ENCODE measurements at regions not wholly inside any gene's neighbourhood (a gene's known extent, or its start where the extent isn't known, plus 50 kb on each side); places are given as distances from the start of the nearest gene placed in this dataset.
"Not testable (repeated sequence)": the region's sequence is repeated elsewhere in the genome, so short reads cannot be mapped to it uniquely, and the experiment has no call there.

GRCh38 chr2:5195636-5196035 is 496.5 kb upstream of the SOX11 start:
- DNase-seq = no peak

DNA sequence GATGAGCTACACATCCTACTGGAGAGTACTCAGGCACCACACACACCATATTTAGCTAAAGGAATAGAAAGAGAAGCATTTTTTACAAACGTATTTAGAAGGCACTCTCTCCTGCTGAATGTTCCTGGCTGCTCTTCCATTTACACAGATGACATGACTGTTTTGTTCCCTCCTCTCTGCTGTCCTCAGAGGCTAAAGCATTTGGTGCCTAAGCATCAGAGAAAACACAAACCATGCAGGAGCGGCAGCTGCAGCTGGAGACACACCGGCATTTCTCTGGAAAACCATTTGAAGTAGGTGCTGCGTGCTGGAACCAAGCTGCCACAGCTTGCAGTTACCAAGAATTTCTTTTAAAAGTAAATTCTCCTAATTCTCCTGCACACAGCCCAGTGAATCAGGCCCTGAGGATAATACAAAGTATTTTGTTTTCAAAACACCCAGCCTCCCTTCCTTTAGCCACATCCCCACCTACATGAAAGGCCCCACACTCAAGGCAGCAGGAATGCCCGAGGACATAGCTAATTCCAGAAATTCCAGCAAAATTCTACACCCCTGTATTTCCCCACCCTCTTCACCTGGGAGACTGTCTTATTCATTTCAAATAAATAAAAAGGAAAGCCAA is 488.9 kb upstream of the SOX11 start:
- DNase-seq = peak; percentile 60

- DNase-seq = not testable (repeated sequence)
Observed at GRCh38 chr2:5206742-5207141, 485.4 kb upstream of the SOX11 start.

DNA sequence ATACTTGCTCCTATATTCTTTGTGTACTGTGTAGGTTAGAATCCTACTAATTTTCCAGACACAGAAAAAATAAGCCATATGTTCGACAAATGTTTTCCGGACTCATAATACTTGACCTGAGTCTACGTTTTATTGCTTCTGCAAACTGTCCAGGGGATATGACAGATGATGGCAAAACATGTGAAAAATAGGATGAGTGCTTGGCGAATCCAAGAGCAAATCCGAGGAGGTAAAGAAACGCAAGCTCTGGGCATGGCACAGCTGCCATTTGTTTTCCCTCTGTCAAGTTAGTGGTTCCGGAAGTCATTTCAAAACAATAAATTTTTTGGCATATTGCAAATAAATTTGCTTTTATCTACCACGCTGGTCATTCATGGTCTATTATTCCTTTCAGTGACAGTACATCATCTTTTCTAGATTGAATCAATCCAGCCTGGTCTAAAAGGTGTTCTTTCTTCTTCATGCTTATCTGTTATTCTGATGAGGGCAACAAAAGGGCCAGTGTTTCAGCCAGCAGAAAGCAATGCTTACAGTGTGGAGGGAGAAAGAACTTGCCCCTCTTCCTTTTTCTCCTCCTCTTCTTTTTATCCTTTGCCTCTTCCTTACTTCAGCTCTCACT is 476.1 kb upstream of the SOX11 start:
- DNase-seq = peak; percentile 78

GRCh38 chr2:5227062-5227699 is 465.0 kb upstream of the SOX11 start:
- no peak for DNase-seq

- no peak for DNase-seq
Observed at GRCh38 chr2:5229574-5229973, 462.6 kb upstream of the SOX11 start.

DNA sequence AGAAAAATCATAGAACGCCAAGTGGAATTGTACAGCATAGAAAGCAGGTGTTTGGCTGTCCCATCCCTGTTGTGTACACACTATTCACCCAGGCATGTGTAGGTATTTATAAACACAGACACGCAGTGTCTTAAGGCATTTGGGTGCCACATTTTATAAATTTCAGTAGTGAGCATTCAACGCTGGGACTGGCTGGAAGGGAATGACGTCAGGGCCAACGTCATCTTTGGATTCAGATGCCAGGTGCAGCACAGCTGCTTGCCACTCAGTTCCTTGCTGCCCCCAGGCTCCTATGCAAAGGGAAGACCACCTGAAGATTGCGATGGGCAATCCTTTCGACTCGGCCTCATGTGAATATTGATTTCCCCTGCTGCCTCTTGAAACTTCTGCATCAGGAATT is 461.7 kb upstream of the SOX11 start:
- DNase-seq = peak; percentile 18

- DNase-seq = no peak
Observed at GRCh38 chr2:5230855-5231254, 461.3 kb upstream of the SOX11 start.

DNA sequence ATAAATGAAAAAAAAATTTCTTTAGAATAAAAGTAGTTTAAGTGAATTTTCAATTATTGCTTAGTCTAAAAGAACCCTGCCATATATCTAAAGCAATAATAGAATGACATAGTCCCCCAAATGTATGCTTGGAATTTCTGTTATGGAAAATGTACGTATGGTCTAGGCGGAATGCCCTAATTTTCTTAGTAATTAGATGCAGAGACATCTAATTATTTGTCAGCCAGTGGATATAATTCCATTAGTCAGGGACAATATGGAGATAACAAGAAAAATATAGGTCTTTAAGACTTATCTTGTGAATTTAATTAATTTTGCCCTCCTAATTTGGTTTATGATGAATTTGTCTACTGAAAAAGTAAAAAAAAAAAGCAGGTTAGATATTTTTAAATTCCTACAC is 460.9 kb upstream of the SOX11 start:
- no peak for DNase-seq

GRCh38 chr2:5234563-5234962 is 457.6 kb upstream of the SOX11 start:
- no peak for DNase-seq

GRCh38 chr2:5235701-5236100 is 456.5 kb upstream of the SOX11 start:
- DNase-seq = no peak

DNA sequence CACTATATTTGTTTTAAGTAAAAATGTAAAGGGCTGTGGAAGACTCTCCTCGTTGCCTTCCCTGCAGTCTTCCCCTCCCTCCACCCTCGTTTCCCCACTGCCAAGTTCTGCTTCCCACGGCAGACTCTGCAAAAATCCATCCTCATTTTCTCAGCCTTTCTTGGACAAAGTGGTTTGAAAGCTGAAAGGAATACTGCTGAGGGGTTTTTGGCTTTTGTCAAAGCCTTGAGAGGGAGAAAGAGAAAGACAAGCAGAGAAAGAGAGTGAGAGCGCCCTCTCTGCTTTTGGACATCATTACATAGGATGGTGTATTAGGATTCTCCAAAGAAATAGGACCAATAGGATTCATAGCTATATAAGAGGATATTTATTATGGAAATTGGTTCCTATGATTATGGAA is 455.9 kb upstream of the SOX11 start:
- no peak for DNase-seq

- no peak for DNase-seq
Observed at GRCh38 chr2:5242751-5243150, 449.4 kb upstream of the SOX11 start.

DNA sequence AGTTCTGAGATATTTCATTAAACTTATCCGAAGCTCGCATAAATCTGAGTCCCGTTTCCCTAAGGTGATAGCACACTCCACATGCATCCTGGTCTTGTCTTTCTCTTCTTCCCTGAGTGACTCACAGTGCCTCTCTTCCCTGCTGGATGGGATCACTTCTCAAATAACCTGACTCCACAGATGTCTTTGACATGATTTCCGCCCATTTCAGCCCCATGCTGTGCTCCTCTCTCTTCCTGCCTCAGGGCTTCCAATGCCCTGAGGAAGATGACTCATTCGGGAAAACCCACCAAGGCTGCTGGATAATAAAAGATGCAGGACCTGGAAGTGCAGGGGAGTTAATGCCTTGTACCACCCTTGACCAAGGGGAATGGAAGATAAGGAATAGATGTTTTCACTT is 441.7 kb upstream of the SOX11 start:
- DNase-seq = no peak

DNA sequence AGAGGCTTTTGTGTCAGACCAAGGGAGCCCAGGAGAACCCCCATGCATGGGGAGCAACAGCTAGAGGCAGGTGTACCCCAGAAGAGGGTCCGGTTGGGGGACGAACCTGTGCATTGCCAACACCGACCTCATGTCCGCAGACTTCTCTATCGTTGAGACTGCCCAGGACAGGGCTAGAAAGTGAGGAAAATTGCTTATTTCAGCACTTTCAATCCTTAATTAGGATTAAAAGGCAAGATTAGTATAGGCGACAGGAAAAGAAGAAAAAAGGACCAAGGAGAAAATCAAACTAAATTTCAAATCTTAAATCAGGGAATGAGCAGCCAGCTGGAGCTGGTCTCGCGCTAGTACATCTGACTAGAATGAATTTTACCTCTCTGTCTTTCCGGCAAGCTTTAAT is 438.9 kb upstream of the SOX11 start:
- no peak for DNase-seq

GRCh38 chr2:5254791-5255332 is 437.3 kb upstream of the SOX11 start:
- no peak for DNase-seq

DNA sequence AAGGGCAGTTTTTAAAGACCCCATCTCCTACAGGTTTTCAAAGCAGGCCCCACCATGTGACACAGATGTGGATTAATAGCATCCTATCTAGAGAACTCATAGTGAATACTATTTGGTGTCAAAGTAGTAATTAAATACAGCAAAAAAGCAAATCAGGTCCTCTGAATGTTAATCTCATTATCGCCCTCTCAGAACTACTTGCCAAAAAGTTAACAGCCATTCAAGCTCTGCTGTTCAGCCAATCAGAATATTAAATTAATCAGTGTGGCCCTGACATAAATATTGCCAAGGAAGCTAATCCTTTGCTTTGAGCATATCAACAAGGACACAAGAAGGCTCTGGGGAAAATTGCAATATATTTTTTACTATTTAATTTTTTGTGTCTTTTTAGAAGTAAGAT is 428.9 kb upstream of the SOX11 start:
- no peak for DNase-seq

- no peak for DNase-seq
Observed at GRCh38 chr2:5264361-5264760, 427.8 kb upstream of the SOX11 start.

GRCh38 chr2:5285061-5285460 is 407.1 kb upstream of the SOX11 start:
- no peak for DNase-seq

DNA sequence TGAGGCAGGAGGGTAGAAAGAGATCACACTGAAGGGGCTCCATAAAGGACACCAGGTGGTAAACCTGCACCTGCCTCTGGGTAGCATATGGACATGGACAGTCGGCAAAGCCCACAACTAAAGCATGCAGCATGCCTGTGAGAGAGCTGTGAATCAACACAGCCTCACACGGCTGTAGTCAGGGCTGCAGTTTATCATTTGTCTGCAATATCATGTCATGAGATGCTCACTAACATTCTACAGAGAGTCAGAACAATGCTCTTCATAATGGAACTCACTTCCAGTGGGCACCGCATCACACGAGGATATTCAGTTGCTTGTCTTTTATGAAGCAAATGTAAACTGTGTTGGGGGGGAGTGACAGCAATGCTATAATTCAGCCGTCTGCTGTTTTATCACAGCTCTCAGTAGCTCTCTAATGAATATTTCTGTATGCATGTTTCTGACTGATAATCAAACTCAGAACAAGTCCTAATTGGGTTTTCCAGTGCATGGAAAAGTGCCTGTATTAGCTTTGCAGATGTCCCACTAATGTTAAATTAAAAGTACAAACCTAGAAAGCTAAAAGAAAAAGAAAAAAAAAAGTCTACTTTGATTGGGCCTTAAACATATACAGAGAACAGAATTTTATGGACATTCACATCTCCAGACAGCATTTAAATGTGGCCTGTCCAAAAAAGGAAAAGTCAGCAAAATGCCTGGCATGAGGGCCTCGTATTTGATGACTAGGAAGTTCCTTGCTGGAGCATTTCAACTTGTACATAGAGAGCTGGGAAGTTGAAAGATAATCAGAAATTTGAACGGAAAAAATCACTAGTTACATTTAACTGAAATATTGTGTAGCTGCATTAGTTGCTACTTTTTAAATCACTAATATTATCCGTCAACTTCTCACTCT is 406.1 kb upstream of the SOX11 start:
- DNase-seq = peak; percentile 61

- DNase-seq = no peak
Observed at GRCh38 chr2:5287558-5288334, 404.4 kb upstream of the SOX11 start.

DNA sequence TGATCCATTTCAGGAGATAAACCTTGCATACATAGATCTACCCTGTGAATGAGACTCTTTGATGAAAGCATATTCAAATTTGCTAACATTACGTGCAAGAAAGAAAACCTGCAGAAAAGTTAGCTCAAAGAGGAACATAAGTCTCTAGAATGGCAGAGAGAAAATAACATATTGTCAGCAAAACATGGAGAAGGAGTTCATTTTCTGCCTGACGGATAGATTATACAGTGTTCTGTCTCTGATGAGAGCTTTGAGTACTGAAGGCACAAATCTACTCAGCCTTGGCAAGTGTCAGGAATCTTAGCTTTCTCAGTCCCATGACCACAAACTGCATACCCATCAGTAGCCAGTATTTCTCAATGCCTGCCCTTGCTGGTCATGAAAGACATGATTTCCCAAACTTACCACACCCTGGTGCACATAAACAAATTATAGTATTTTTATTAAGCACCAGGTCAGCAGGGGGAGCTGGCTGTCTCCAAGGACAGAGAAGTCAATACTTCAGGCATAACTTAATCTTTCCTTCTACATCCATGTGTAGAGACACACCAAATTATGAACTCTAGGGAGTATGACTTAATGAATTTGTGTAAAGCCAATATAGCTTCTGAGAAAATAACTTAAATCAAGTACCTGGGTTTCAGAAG is 401.2 kb upstream of the SOX11 start:
- no peak for DNase-seq

All from SHP77 treated with DMSO at 0.1 percent for 48 hours (cell line).